Nephron progenitor cell (in vitro differentiated cells): ENCODE measurements at regions not wholly inside any gene's neighbourhood (a gene's known extent, or its start where the extent isn't known, plus 50 kb on each side); places are given as distances from the start of the nearest gene placed in this dataset.

Source experiments
- DNase-seq: peaks from one replicate; pipeline ENCODE4 v3.0.0; 2021
- H3K27ac Mint-ChIP-seq: 2 replicates; pipeline ENCODE4 v1.8.0; 2021; ENCODE audit warnings: mild to moderate bottlenecking, moderate library complexity, mixed read lengths
- H3K27me3 Mint-ChIP-seq: 2 replicates; pipeline ENCODE4 v1.8.0; 2021; ENCODE audit warnings: mild to moderate bottlenecking, low read depth, mixed read lengths; ENCODE audit not compliant: poor library complexity
- H3K36me3 Mint-ChIP-seq: 2 replicates; pipeline ENCODE4 v1.8.0; 2021; ENCODE audit warnings: low read depth, mixed read lengths
- H3K4me1 Mint-ChIP-seq: 2 replicates; pipeline ENCODE4 v1.8.0; 2021; ENCODE audit warnings: mixed read lengths
- H3K4me3 Mint-ChIP-seq: 2 replicates; pipeline ENCODE4 v1.8.0; 2021; ENCODE audit warnings: mild to moderate bottlenecking, moderate library complexity, mixed read lengths
- H3K9me3 Mint-ChIP-seq: 2 replicates; pipeline ENCODE4 v1.8.0; 2021; ENCODE audit warnings: mild to moderate bottlenecking, moderate library complexity, mixed read lengths
- TF ChIP-seq, protein P1 (sequence below): fragments of 200-600 bp; sonication (generic); IDR thresholded peaks from 2 replicates; pipeline ENCODE4 v1.5.0; 2021; ENCODE audit warnings: antibody characterized with exemption

DNA sequence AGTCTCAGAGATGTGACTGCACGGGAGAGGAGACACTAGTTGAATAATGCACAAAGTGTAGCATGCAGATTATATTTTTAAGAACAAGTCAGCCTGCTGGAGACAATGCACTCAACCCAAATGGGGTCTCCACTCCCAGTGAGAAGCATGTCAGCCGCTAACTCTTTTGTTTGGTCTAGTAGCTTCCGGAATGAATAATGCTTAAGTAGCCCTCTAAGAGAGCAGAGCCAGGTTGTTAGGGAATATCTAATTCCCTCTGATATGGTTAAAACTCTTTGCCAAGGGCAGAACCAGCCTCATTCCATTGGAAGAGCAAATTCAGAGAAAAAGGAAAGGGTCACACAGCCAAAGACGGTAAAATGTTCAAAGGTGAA lies 80.4 kb downstream of the DAD1 start:
- no peak overlapping the region for H3K27ac Mint-ChIP-seq
- H3K36me3 Mint-ChIP-seq, result no peaks in the 10 kb centered on the region
- TF ChIP-seq, protein P1, sequence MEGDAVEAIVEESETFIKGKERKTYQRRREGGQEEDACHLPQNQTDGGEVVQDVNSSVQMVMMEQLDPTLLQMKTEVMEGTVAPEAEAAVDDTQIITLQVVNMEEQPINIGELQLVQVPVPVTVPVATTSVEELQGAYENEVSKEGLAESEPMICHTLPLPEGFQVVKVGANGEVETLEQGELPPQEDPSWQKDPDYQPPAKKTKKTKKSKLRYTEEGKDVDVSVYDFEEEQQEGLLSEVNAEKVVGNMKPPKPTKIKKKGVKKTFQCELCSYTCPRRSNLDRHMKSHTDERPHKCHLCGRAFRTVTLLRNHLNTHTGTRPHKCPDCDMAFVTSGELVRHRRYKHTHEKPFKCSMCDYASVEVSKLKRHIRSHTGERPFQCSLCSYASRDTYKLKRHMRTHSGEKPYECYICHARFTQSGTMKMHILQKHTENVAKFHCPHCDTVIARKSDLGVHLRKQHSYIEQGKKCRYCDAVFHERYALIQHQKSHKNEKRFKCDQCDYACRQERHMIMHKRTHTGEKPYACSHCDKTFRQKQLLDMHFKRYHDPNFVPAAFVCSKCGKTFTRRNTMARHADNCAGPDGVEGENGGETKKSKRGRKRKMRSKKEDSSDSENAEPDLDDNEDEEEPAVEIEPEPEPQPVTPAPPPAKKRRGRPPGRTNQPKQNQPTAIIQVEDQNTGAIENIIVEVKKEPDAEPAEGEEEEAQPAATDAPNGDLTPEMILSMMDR, result no peak
- H3K27me3 Mint-ChIP-seq, result peaks cover 3% of the 10 kb centered on the region
- H3K4me1 Mint-ChIP-seq, result peaks cover 65% of the 10 kb centered on the region
- DNase-seq, result no peak
- no peak overlapping the region for H3K4me3 Mint-ChIP-seq
- H3K9me3 Mint-ChIP-seq, result no peaks in the 10 kb centered on the region

DNA sequence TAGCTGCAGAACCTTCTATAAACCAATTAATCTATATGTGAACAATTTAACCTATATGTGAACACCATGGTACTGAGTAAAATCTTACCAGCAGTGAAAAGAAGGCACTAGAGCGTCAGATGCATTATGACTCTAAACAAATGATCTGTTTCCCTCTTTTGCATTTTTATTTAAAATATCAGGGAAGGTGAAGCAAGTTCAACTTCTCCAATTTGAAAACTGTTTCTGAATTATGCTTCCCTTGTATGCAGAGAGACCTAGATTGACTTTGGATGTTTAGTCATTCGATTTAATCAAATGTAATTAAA lies 80.9 kb downstream of the DAD1 start:
- no peaks in the 10 kb centered on the region for H3K36me3 Mint-ChIP-seq
- DNase-seq, result no peak
- TF ChIP-seq, protein P1, result no peak
- peaks cover 3% of the 10 kb centered on the region for H3K27me3 Mint-ChIP-seq
- peak overlapping the region; percentile 13 for H3K27ac Mint-ChIP-seq
- H3K9me3 Mint-ChIP-seq, result no peaks in the 10 kb centered on the region
- H3K4me3 Mint-ChIP-seq, result no peak overlapping the region
- peaks cover 61% of the 10 kb centered on the region for H3K4me1 Mint-ChIP-seq

DNA sequence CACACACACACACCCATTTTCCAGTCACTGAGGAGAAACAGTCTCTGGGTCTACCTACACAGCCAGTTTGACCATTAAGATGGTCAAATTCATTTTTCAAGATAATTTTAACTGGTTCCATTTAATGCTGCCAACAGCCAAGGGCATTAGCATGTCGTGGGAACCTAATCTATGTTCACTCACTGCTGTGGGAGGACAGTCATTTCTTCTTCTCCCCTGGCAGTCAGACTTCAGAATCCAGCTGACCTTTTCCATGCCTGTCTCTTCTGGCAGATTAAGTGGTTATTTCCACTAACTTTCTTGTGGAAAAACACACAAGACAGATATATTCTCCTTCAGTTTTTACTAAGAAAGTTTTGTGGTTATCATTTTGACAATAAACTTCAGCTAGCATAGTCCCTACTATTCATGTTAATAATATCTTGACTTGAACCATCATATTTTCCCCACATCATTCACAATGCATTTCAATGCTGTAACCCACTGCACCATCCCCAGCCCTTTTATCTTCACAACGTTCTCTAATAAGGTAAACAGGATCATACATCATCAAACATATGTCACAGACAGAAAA lies 82.2 kb downstream of the DAD1 start:
- Mint-ChIP-seq H3K4me1 (peaks cover 65% of the 10 kb centered on the region), H3K27me3 (peaks cover 3% of the 10 kb centered on the region), H3K4me3 (no peak overlapping the region), H3K27ac (peak overlapping the region; percentile 58), H3K36me3 (no peaks in the 10 kb centered on the region), H3K9me3 (no peaks in the 10 kb centered on the region)
- TF ChIP-seq, protein P1, result no peak
- no peak for DNase-seq

DNA sequence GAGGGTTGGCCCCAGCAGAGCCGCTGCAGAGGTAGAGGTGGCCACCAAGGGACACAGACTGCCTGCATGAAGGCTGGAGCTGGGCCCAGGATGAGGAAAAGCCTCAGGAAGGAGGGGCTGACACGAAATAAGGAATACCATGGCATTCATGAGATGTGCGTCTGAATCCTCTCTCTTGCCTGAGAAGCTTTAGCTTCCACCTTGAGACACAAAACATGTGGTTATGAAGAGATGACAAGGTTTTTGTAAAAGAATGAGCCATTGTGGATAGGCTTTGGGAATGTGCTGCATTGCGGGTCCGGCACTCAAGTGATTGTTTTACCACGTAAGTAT lies 82.7 kb downstream of the DAD1 start:
- Mint-ChIP-seq H3K4me3 (peak overlapping the region; percentile 20), H3K4me1 (peaks cover 68% of the 10 kb centered on the region), H3K36me3 (no peaks in the 10 kb centered on the region), H3K27ac (peak overlapping the region; percentile 94), H3K27me3 (peaks cover 6% of the 10 kb centered on the region), H3K9me3 (no peaks in the 10 kb centered on the region)
- no peak for DNase-seq
- TF ChIP-seq, protein P1, result no peak

DNA sequence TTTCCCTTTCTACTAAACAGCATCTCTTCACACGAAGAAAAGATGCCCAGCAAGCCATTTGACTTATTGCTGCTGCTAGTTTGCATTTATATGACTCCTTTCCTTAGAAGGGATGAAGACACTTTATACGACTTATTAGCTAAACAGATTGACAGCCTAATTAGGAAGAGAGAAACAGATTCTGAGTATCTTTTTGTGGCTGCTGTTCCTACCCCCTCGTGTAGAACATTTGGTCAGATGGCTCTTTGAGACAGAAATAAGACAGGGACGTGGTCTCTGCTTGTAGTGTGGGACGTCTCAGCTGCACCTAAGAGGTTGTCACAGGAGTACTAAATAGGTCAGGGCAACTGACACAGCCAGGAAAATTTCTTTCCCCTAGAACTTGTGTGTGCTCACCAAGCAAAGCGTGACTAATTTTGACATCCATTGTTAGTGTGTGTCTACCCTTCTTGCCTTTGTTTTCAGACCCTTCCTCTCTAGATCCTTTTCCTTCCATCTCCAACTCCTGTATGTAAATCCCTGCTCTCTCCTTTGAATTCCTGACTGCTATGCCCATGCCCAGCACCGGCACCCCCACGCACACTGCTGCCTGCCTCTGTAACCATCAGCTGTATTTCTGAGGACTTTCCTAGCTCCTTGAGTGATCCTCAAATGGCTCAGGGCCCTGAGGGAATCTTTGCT lies 83.2 kb downstream of the DAD1 start:
- Mint-ChIP-seq H3K4me3 (peak overlapping the region; percentile 20), H3K27ac (peak overlapping the region; percentile 94), H3K36me3 (no peaks in the 10 kb centered on the region), H3K27me3 (peaks cover 6% of the 10 kb centered on the region), H3K9me3 (no peaks in the 10 kb centered on the region), H3K4me1 (peaks cover 67% of the 10 kb centered on the region)
- TF ChIP-seq, protein P1, result no peak
- peak; percentile 19 for DNase-seq

DNA sequence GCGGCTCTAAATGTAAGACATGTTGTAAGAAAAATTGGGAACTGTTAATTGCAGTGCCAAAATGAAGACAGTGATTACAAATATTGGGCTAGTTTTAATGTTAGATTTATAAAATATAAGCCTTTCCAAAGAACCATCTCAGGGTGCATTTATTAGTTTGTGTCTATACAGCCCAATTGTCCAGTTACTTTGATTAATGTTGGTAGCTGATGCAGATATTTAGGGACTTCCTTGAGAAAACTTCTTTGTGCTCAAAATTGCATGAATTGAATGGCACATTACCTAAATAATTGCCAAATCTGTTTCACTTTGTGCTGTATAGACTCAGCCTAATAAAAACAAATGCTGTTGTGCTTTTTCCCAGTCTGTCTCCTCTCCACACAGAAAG lies 83.7 kb downstream of the DAD1 start:
- H3K27me3 Mint-ChIP-seq, result peaks cover 6% of the 10 kb centered on the region
- H3K27ac Mint-ChIP-seq, result peak overlapping the region; percentile 94
- no peaks in the 10 kb centered on the region for H3K36me3 Mint-ChIP-seq
- H3K4me3 Mint-ChIP-seq, result no peak overlapping the region
- TF ChIP-seq, protein P1, result no peak
- peaks cover 67% of the 10 kb centered on the region for H3K4me1 Mint-ChIP-seq
- DNase-seq, result no peak
- H3K9me3 Mint-ChIP-seq, result no peaks in the 10 kb centered on the region
